A673 (cell line): ENCODE measurements at regions not wholly inside any gene's neighbourhood (a gene's known extent, or its start where the extent isn't known, plus 50 kb on each side); places are given as distances from the start of the nearest gene placed in this dataset.

Experiments used
- BruUV-seq: library from RNA; stranded (reverse); fragments of 400-500 nt; replicated peaks from 2 replicates; lab custom pipeline; 2021; lab: Mats Ljungman, UMichigan
- CTCF ChIA-PET: fragments of 300-600 bp; sonication (Branson Sonifier 250); formaldehyde crosslinking; loops from one replicate; lab custom pipeline; 2022; ENCODE audit warnings: antibody characterized with exemption; lab: Charles Lee
- POLR2A ChIA-PET: fragments of 300-600 bp; sonication (Branson Sonifier 250); formaldehyde crosslinking; loops from one replicate; lab custom pipeline; 2022; ENCODE audit warnings: antibody characterized with exemption; ENCODE audit not compliant: low non-redundant PET; lab: Charles Lee
- DNase-seq: peaks from one replicate; pipeline ENCODE4 v3.0.0-alpha.2; 2015; ENCODE audit warnings: low spot score
- H3K27ac ChIP-seq: fragments of 200-600 bp; sonication (generic); 2 replicates; pipeline ENCODE4 v1.5.1; 2016; ENCODE audit warnings: mixed run types, low read depth, mild to moderate bottlenecking, mixed read lengths, antibody characterized with exemption, low read length; ENCODE audit not compliant: poor library complexity, severe bottlenecking
- H3K27me3 ChIP-seq: fragments of 200-600 bp; sonication (generic); replicated peaks from 2 replicates; pipeline ENCODE4 v1.6.1; 2017; ENCODE audit warnings: mixed run types, low read depth, mild to moderate bottlenecking, mixed read lengths, antibody characterized with exemption, low read length; ENCODE audit not compliant: insufficient read depth, poor library complexity
- H3K36me3 ChIP-seq: fragments of 200-600 bp; sonication (generic); 2 replicates; pipeline ENCODE4 v1.6.1; 2016; ENCODE audit warnings: mixed run types, mild to moderate bottlenecking, mixed read lengths, antibody characterized with exemption, low read length; ENCODE audit not compliant: insufficient read depth, poor library complexity, severe bottlenecking
- H3K4me1 ChIP-seq: fragments of 200-600 bp; sonication (generic); 2 replicates; pipeline ENCODE4 v1.6.1; 2017; ENCODE audit warnings: mixed run types, mild to moderate bottlenecking, mixed read lengths, antibody characterized with exemption, low read length; ENCODE audit not compliant: insufficient read depth, poor library complexity, severe bottlenecking
- H3K4me3 ChIP-seq: fragments of 200-600 bp; sonication (generic); 2 replicates; pipeline ENCODE4 v1.5.1; 2016; ENCODE audit warnings: low read depth, mixed run types, mild to moderate bottlenecking, mixed read lengths, low read length; ENCODE audit not compliant: poor library complexity, severe bottlenecking
- H3K9me3 ChIP-seq: fragments of 200-600 bp; sonication (generic); 2 replicates; pipeline ENCODE4 v1.6.1; 2016; ENCODE audit warnings: mixed run types, low read depth, mild to moderate bottlenecking, mixed read lengths, antibody characterized with exemption, low read length; ENCODE audit not compliant: poor library complexity, severe bottlenecking
- CTCF ChIP-seq: fragments of 300-800, 200-600 bp; sonication (generic); conservative IDR thresholded peaks from 2 replicates; pipeline ENCODE4 v1.5.1; 2017; ENCODE audit warnings: low read depth, mild to moderate bottlenecking, antibody characterized with exemption, low read length, moderate library complexity, mixed read lengths
- EZH2 ChIP-seq: fragments of 200-600 bp; sonication (generic); IDR thresholded peaks from 2 replicates; pipeline ENCODE4 v1.6.1; 2017; ENCODE audit warnings: borderline replicate concordance, low read depth, mild to moderate bottlenecking, mixed read lengths, antibody characterized with exemption, low read length; ENCODE audit not compliant: poor library complexity, severe bottlenecking
- intact Hi-C: fragments of 100-400 bp; cut with micrococcal nuclease; formaldehyde crosslinking; loops from one replicate; pipeline ENCODE4 v1.10.0; 2022; ENCODE audit not compliant: unreplicated experiment

DNA sequence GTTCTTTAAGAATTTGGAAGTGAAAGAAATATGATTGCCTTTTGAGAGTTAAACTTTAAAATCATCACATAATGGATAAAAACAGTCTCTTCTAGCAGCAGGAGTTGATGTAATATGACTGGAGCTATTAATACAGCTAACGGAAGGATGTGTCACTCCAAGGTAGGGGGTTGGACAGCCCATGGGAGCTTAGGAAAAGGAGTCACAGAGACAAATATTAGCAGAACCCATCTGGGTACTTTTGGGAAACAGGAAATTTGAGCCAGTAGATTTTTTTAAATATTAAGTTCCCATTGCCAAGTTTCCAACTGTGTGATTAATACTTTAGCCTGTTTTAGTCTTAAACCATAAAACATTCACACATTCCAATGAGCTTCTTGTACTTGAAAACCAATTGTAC lies 164.7 kb upstream of the RIMS1 start:
- no TSS peak for BruUV-seq
- no peaks in the 10 kb centered on the region for H3K27me3 ChIP-seq
- no peaks in the 10 kb centered on the region for H3K9me3 ChIP-seq
- intact Hi-C loops = no loop called here
- H3K4me1 ChIP-seq = no peaks in the 10 kb centered on the region
- TF ChIP-seq CTCF (no peak), EZH2 (no peak)
- POLR2A ChIA-PET = no interaction called here
- no peak overlapping the region for H3K4me3 ChIP-seq
- H3K36me3 ChIP-seq = no peaks in the 10 kb centered on the region
- no peak overlapping the region for H3K27ac ChIP-seq
- CTCF ChIA-PET = no interaction called here
- DNase-seq = peak; percentile 52

DNA sequence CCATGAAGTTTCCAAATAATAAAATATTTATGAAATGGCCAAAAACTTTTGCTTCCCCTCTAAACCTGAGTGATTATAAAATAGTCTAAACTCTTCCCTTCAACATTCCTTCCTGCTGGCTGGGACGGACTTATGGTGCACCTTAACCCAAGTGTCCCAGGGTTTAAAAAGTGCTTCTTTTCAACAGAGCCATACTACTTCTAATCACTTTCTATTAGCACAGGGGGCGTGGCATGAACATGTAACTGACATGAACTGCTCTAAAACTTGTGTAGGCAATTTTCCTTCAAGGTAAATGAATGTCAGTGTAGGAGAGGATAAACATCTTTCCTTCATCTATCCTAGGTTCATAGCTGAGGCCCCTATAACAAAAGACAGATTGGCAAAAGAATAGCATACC lies 163.6 kb upstream of the RIMS1 start:
- H3K4me3 ChIP-seq = no peak overlapping the region
- H3K36me3 ChIP-seq = no peaks in the 10 kb centered on the region
- no peaks in the 10 kb centered on the region for H3K27me3 ChIP-seq
- H3K27ac ChIP-seq = no peak overlapping the region
- intact Hi-C loops = no loop called here
- no peaks in the 10 kb centered on the region for H3K9me3 ChIP-seq
- CTCF ChIA-PET = no interaction called here
- POLR2A ChIA-PET = no interaction called here
- TF ChIP-seq CTCF (no peak), EZH2 (no peak)
- no peaks in the 10 kb centered on the region for H3K4me1 ChIP-seq
- DNase-seq = no peak
- BruUV-seq = no TSS peak

DNA sequence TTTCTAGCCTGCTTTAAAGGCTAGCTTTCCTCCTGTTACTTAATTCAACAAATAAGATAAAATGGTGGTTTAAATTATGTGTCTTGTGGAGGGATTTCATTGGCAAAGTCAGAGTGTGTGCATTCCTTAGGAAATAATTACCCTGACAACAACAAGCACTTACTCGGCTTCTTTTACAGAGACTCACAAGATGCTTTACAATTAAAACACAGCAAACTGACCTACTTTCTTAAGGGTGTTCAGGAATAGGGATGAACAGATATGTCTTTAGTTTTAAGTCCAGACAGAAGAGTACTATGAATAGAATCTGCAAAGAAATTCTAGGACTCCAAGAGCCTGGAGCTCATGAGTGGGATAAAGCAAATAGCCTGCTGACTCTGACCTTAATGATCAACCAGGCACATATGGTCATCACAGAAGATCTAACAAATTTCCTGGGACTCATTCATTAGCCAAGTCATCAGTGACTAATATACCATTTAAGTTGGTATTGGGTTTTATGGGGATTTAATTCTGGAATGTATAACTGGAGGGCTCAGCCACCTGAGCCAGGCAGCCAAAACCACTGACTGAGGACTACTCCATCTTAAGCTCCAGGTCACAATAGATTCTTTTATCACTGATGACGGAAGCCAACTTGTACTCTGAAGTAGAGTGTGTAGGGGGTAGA lies 161.8 kb upstream of the RIMS1 start:
- intact Hi-C loops = no loop called here
- ChIA-PET CTCF (no interaction called here), POLR2A (no interaction called here)
- no peak for TF ChIP-seq CTCF
- TF ChIP-seq EZH2 = no peak
- no peak for DNase-seq
- no peaks in the 10 kb centered on the region for H3K36me3 ChIP-seq
- no TSS peak for BruUV-seq
- H3K4me1 ChIP-seq = no peaks in the 10 kb centered on the region
- H3K9me3 ChIP-seq = no peaks in the 10 kb centered on the region
- H3K27ac ChIP-seq = no peak overlapping the region
- H3K27me3 ChIP-seq = no peaks in the 10 kb centered on the region
- no peak overlapping the region for H3K4me3 ChIP-seq
